ENCODE measurements at regions not wholly inside any gene's neighbourhood (a gene's known extent, or its start where the extent isn't known, plus 50 kb on each side); places are given as distances from the start of the nearest gene placed in this dataset.

DNA sequence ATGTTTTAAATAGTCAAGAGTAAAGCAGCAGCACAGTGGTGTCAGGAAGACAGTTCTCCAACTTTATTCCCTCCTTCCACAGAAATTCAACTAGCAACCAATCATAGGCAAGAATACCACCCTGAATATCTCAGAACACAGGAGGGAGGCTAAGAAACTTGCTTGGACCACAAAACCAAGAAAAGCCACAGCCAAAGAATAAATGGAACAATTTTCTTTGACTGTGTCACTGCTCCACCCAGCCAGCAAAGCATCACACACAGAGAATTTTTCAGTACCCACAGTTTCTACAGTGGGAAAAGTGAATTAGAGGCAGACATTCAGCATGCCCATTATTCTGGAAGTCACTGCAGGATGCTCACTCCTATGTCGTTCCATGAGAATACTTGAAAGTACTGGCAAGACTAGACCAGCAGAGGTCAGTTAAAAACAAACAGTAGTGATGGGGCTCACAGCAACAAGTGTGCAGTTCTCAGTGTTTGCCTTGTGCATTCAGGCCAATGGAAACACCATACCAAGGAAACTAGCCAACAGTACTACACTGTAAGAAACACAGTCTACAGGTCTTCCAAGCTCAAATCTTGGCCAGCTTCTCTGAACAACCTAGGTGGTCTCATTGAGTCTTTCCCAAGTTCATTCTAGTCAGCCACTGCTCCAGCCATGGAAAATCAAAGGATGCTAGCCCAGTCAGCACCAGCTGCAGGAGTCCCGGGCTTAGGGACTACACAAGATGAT lies 56.8 kb upstream of the FOXG1 start:
- 48 to 58% methylated on average over 2 of the region's 2 CpGs for WGBS, 2 donors
- Histone ChIP-seq H3K4me1 (ENCODE audit: control insufficient read depth in 2 of 2, insufficient read depth in 2 of 2, low read length in 1 of 2) (no peaks in the 10 kb centered on the region), H3K27me3 (ENCODE audit: control insufficient read depth in 1 of 2, insufficient read depth in 2 of 2, low read length in 2 of 2) (no peaks in the 10 kb centered on the region), H3K36me3 (ENCODE audit: control insufficient read depth in 2 of 2, insufficient read depth in 2 of 2, low read length in 1 of 2) (no peaks in the 10 kb centered on the region), H3K4me3 (ENCODE audit: low read depth in 1 of 2, low read length in 2 of 2) (no peak overlapping the region), H3K27ac (ENCODE audit: low read depth in 2 of 2, low read length in 1 of 2) (no peak overlapping the region), H3K9me3 (ENCODE audit: control insufficient read depth in 2 of 2, insufficient read depth in 1 of 2, low read depth in 1 of 2, low read length in 1 of 2) (no peaks in the 10 kb centered on the region)

Data from esophagus (tissue), 2 donors.